GM23338 (cell line): ENCODE measurements at regions not wholly inside any gene's neighbourhood (a gene's known extent, or its start where the extent isn't known, plus 50 kb on each side); places are given as distances from the start of the nearest gene placed in this dataset.

ENCODE experiments used
- ATAC-seq: fragments of 200-7000 bp; cut with Tn5 transposase; 3 replicates; pipeline ENCODE4 v1.9.1; 2020
- DNase-seq: peaks from one replicate; pipeline ENCODE4 v3.0.0-alpha.2; 2015; ENCODE audit warnings: low spot score
- H2AFZ ChIP-seq: fragments of 200-600 bp; sonication (generic); 2 replicates; pipeline ENCODE4 v1.8.0; 2016; ENCODE audit warnings: antibody characterized with exemption, mild to moderate bottlenecking, moderate library complexity
- H3F3A ChIP-seq: fragments of 200-600 bp; sonication (generic); replicated peaks from 2 replicates; pipeline ENCODE4 v1.8.0; 2017; ENCODE audit warnings: antibody characterized with exemption, mixed run types, low read depth
- H3K27ac ChIP-seq: fragments of 200-600 bp; sonication (generic); 2 replicates; pipeline ENCODE4 v1.6.1; 2016; ENCODE audit warnings: low read depth
- H3K27me3 ChIP-seq: fragments of 200-600 bp; sonication (generic); 2 replicates; pipeline ENCODE4 v1.8.0; 2016; ENCODE audit warnings: mild to moderate bottlenecking, mixed run types, moderate library complexity; ENCODE audit not compliant: insufficient read depth
- H3K36me3 ChIP-seq: fragments of 200-600 bp; sonication (generic); 2 replicates; pipeline ENCODE4 v1.8.0; 2016; ENCODE audit warnings: mild to moderate bottlenecking; ENCODE audit not compliant: insufficient read depth
- H3K4me1 ChIP-seq: fragments of 200-600 bp; sonication (generic); 2 replicates; pipeline ENCODE4 v1.8.0; 2016; ENCODE audit warnings: mild to moderate bottlenecking, moderate library complexity; ENCODE audit not compliant: insufficient read depth
- H3K4me2 ChIP-seq: fragments of 200-600 bp; sonication (generic); 2 replicates; pipeline ENCODE4 v1.7.1; 2017; ENCODE audit warnings: mixed run types
- H3K4me3 ChIP-seq: fragments of 200-600 bp; sonication (generic); 2 replicates; pipeline ENCODE4 v1.6.1; 2016; ENCODE audit warnings: mixed run types
- H3K79me2 ChIP-seq: fragments of 200-600 bp; sonication (generic); replicated peaks from 2 replicates; pipeline ENCODE4 v1.8.0; 2017; ENCODE audit warnings: mild to moderate bottlenecking; ENCODE audit not compliant: insufficient read depth
- H3K9me2 ChIP-seq: fragments of 200-600 bp; sonication (generic); 2 replicates; pipeline ENCODE4 v1.8.0; 2017; ENCODE audit not compliant: insufficient read depth
- H4K20me1 ChIP-seq: fragments of 200-600 bp; sonication (generic); replicated peaks from 2 replicates; pipeline ENCODE4 v1.8.0; 2017; ENCODE audit warnings: mild to moderate bottlenecking; ENCODE audit not compliant: insufficient read depth
- H3K27ac Mint-ChIP-seq: 2 replicates; pipeline ENCODE4 v1.8.0; 2020; ENCODE audit warnings: inconsistent platforms, mild to moderate bottlenecking, moderate library complexity, mixed read lengths
- H3K27me3 Mint-ChIP-seq: 3 replicates; pipeline ENCODE4 v1.8.0; 2022; ENCODE audit warnings: low read depth, mild to moderate bottlenecking, moderate library complexity, mixed read lengths, inconsistent platforms; ENCODE audit not compliant: insufficient read depth, poor library complexity
- H3K36me3 Mint-ChIP-seq: 3 replicates; pipeline ENCODE4 v1.8.0; 2021; ENCODE audit warnings: low read depth, mild to moderate bottlenecking, inconsistent platforms, moderate library complexity, mixed read lengths
- H3K4me1 Mint-ChIP-seq: 3 replicates; pipeline ENCODE4 v1.8.0; 2020; ENCODE audit warnings: mild to moderate bottlenecking, inconsistent platforms, mixed read lengths
- H3K4me3 Mint-ChIP-seq: 3 replicates; pipeline ENCODE4 v1.8.0; 2021; ENCODE audit warnings: moderate library complexity, mild to moderate bottlenecking, inconsistent platforms, mixed read lengths
- H3K9me3 Mint-ChIP-seq: 3 replicates; pipeline ENCODE4 v1.8.0; 2020; ENCODE audit warnings: moderate library complexity, mild to moderate bottlenecking, inconsistent platforms, mixed read lengths
- CREB1 ChIP-seq: fragments of 250-450 bp; sonication (Bioruptor Pico); IDR thresholded peaks from 2 replicates; pipeline ENCODE4 v1.5.0; 2020; ENCODE audit warnings: low read depth, mild to moderate bottlenecking, moderate library complexity
- ETS1 ChIP-seq: IDR thresholded peaks from 2 replicates; pipeline ENCODE4 v1.6.1; 2016; ENCODE audit warnings: antibody characterized with exemption
- EZH2 ChIP-seq: fragments of 200-600 bp; sonication (generic); IDR thresholded peaks from one replicate; pipeline ENCODE4 v1.8.0; 2017; ENCODE audit warnings: antibody characterized with exemption, mild to moderate bottlenecking, low read depth; ENCODE audit not compliant: unreplicated experiment
- EZH2phosphoT487 ChIP-seq: fragments of 200-600 bp; sonication (generic); IDR thresholded peaks from one replicate; pipeline ENCODE4 v1.8.1; 2018; ENCODE audit warnings: antibody characterized with exemption; ENCODE audit not compliant: unreplicated experiment
- JUNB ChIP-seq: IDR thresholded peaks from one replicate; pipeline ENCODE4 v1.6.1; 2016; ENCODE audit warnings: antibody characterized with exemption; ENCODE audit not compliant: unreplicated experiment
- NANOG ChIP-seq: IDR thresholded peaks from 2 replicates; pipeline ENCODE4 v1.6.1; 2016; ENCODE audit warnings: antibody characterized with exemption, borderline replicate concordance
- POLR2AphosphoS5 ChIP-seq: IDR thresholded peaks from 2 replicates; pipeline ENCODE4 v1.6.1; 2016; ENCODE audit warnings: antibody characterized with exemption, low read depth
- STAT1 ChIP-seq: IDR thresholded peaks from one replicate; pipeline ENCODE4 v1.6.1; 2016; ENCODE audit warnings: antibody characterized with exemption; ENCODE audit not compliant: unreplicated experiment
- ZNF114 ChIP-seq: fragments of 250-450 bp; sonication (Bioruptor Pico); IDR thresholded peaks from 2 replicates; pipeline ENCODE4 v1.5.0; 2020; ENCODE audit warnings: mild to moderate bottlenecking, moderate library complexity
- ZNF331 ChIP-seq: fragments of 250-450 bp; sonication (Bioruptor Pico); IDR thresholded peaks from 2 replicates; pipeline ENCODE4 v1.5.0; 2020; ENCODE audit warnings: low read depth, mild to moderate bottlenecking, moderate library complexity
- ZNF462 ChIP-seq: fragments of 250-450 bp; sonication (Bioruptor Pico); IDR thresholded peaks from 2 replicates; pipeline ENCODE4 v1.5.0; 2020; ENCODE audit warnings: mild to moderate bottlenecking, moderate library complexity
- TF ChIP-seq, protein P1 (sequence below): IDR thresholded peaks from one replicate; pipeline ENCODE4 v1.6.1; 2018; ENCODE audit warnings: antibody characterized with exemption; ENCODE audit not compliant: unreplicated experiment
- TF ChIP-seq, protein P2 (sequence below), 2 experiments: fragments of 200-600 bp in 1 of 2; sonication (generic) in 1 of 2; conservative IDR thresholded peaks; 2 replicates each; pipeline versions ENCODE4 v1.5.1 to v1.6.1; 2016 to 2017; ENCODE audit warnings: antibody characterized with exemption in 2 of 2, low read depth in 2 of 2, mild to moderate bottlenecking in 2 of 2, moderate library complexity in 1 of 2

DNA sequence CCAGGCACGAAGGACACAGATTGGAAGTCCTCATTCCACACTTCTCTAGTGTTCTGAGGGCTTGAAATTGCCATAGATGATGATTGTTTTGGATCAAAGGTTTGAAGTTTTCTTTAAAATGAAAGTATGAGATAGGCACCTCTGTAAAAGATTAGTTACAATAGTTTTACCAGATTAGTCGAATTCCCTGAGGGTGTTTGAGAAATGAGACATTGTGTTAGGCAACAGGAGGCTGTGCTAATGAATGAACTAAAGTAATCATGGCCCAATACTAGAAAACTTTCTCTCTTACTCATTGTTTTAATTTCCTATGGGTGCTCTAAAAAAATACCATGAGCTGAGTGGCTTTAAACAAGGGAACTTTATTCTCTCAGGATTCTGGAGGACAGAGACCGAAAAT is 421.7 kb downstream of the RNF144A start:
- Histone ChIP-seq H3K4me2 (no peak overlapping the region), H3K27me3 (no peaks in the 10 kb centered on the region), H3K36me3 (no peaks in the 10 kb centered on the region), H4K20me1 (no peaks in the 10 kb centered on the region), H3F3A (no peaks in the 10 kb centered on the region), H3K4me1 (no peaks in the 10 kb centered on the region), H3K9me2 (peaks cover 4% of the 10 kb centered on the region; the same call in 1 of the 2 replicates), H3K79me2 (no peaks in the 10 kb centered on the region), H3K27ac (no peak overlapping the region), H2AFZ (peak overlapping the region; percentile 23; the same call in 1 of the 2 replicates), H3K4me3 (no peak overlapping the region)
- H3K4me3 Mint-ChIP-seq, result no peak overlapping the region
- no peak overlapping the region for H3K27ac Mint-ChIP-seq
- ATAC-seq (no peak), DNase-seq (no peak)
- no peaks in the 10 kb centered on the region for H3K4me1 Mint-ChIP-seq
- no peak for TF ChIP-seq ZNF114 (CRISPR knock-in tag)
- no peak for TF ChIP-seq EZH2
- no peak for TF ChIP-seq EZH2phosphoT487
- no peak for TF ChIP-seq JUNB
- TF ChIP-seq STAT1, result no peak
- TF ChIP-seq, protein P1, sequence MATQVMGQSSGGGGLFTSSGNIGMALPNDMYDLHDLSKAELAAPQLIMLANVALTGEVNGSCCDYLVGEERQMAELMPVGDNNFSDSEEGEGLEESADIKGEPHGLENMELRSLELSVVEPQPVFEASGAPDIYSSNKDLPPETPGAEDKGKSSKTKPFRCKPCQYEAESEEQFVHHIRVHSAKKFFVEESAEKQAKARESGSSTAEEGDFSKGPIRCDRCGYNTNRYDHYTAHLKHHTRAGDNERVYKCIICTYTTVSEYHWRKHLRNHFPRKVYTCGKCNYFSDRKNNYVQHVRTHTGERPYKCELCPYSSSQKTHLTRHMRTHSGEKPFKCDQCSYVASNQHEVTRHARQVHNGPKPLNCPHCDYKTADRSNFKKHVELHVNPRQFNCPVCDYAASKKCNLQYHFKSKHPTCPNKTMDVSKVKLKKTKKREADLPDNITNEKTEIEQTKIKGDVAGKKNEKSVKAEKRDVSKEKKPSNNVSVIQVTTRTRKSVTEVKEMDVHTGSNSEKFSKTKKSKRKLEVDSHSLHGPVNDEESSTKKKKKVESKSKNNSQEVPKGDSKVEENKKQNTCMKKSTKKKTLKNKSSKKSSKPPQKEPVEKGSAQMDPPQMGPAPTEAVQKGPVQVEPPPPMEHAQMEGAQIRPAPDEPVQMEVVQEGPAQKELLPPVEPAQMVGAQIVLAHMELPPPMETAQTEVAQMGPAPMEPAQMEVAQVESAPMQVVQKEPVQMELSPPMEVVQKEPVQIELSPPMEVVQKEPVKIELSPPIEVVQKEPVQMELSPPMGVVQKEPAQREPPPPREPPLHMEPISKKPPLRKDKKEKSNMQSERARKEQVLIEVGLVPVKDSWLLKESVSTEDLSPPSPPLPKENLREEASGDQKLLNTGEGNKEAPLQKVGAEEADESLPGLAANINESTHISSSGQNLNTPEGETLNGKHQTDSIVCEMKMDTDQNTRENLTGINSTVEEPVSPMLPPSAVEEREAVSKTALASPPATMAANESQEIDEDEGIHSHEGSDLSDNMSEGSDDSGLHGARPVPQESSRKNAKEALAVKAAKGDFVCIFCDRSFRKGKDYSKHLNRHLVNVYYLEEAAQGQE, result no peak
- TF ChIP-seq ZNF462 (CRISPR knock-in tag), result no peak
- TF ChIP-seq NANOG, result no peak
- no peak for TF ChIP-seq CREB1 (CRISPR knock-in tag)
- no peak for TF ChIP-seq ETS1
- TF ChIP-seq ZNF331 (CRISPR knock-in tag), result no peak
- no peak for TF ChIP-seq POLR2AphosphoS5
- TF ChIP-seq, protein P2, sequence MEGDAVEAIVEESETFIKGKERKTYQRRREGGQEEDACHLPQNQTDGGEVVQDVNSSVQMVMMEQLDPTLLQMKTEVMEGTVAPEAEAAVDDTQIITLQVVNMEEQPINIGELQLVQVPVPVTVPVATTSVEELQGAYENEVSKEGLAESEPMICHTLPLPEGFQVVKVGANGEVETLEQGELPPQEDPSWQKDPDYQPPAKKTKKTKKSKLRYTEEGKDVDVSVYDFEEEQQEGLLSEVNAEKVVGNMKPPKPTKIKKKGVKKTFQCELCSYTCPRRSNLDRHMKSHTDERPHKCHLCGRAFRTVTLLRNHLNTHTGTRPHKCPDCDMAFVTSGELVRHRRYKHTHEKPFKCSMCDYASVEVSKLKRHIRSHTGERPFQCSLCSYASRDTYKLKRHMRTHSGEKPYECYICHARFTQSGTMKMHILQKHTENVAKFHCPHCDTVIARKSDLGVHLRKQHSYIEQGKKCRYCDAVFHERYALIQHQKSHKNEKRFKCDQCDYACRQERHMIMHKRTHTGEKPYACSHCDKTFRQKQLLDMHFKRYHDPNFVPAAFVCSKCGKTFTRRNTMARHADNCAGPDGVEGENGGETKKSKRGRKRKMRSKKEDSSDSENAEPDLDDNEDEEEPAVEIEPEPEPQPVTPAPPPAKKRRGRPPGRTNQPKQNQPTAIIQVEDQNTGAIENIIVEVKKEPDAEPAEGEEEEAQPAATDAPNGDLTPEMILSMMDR (conservative IDR thresholded peaks at IDR 0.05; ENCODE audit: low read depth in 2 of 2), result no peak
- no peaks in the 10 kb centered on the region for H3K36me3 Mint-ChIP-seq
- H3K27me3 Mint-ChIP-seq, result peaks cover 5% of the 10 kb centered on the region
- peaks cover 3% of the 10 kb centered on the region; the same call in 1 of the 3 replicates for H3K9me3 Mint-ChIP-seq
